NOMO-1 treated with DMSO at 0.1 percent for 48 hours (cell line): ENCODE measurements at regions not wholly inside any gene's neighbourhood (a gene's known extent, or its start where the extent isn't known, plus 50 kb on each side); places are given as distances from the start of the nearest gene placed in this dataset.

Source experiments
- DNase-seq: peaks from one replicate; lab custom pipeline; 2025; ENCODE audit not compliant: unreplicated experiment; lab: John Stamatoyannopoulos, UW

- no peak for DNase-seq
Observed at GRCh38 chr2:71925268-71926088, 222.2 kb downstream of the CYP26B1 start.

DNA sequence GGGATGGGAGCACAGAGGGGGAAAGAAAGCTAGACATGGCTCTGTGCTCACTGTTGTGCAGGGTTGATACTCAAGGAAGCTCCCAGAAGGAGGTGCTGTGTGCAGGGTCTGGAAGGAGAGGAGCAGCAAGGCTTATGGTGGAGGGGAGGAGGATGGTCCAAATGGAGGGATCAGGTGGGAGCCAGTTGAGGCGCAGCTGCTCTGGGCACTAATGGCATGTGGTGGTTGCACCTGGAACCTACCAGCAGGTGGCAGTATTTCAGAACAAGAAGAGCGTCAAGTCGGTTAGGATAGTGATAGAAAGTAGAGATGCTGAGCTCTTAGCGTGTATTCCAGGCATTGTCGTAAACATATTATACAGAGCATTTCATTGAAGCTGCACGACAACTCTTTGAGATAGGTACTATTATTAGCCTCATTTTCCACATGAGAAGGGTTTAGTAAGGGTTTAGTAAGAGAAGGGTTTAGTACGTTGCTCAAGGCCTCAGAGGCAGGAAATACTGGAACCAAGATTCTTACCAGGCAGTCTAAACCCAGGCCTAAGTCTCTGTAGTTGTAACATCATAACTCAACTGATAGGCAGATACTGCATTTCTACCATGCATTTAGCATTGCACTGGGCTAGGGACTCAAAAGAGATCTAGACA is 223.7 kb downstream of the CYP26B1 start:
- DNase-seq: peak; percentile 52

- DNase-seq: no peak
Observed at GRCh38 chr2:71923143-71923525, 224.5 kb downstream of the CYP26B1 start.

DNA sequence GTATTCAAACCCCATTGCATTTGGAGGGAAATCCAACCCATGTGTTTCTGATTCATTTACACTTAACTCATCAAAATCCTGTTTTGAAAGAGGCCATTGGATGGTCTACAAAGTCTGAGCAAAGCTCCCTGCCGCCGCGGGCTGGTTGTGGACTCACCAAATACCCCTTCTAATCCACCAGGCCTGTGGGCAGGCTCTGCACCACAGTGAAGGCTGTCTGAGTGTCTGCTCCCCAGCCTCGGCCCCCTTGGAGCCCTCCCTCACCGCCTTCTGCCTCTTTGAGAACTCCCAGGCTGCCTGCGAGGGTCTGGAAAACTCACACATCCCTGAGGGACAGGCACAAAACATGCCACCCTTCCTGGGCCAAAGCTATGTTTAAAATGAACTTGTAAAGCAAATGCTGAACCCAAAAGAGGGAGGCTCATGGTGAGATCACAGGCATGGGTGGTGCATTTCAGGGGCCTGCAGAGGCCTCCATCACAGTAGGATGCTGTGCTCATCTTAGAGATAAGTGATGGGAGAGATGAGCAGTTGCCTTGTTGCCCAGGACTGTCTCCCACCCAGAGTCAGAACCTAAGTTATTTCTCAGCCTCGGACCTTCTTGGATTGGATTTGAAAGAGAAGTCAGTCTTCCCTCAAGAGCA is 225.0 kb downstream of the CYP26B1 start:
- no peak for DNase-seq

- DNase-seq: no peak
Observed at GRCh38 chr2:71922091-71922490, 225.6 kb downstream of the CYP26B1 start.

DNA sequence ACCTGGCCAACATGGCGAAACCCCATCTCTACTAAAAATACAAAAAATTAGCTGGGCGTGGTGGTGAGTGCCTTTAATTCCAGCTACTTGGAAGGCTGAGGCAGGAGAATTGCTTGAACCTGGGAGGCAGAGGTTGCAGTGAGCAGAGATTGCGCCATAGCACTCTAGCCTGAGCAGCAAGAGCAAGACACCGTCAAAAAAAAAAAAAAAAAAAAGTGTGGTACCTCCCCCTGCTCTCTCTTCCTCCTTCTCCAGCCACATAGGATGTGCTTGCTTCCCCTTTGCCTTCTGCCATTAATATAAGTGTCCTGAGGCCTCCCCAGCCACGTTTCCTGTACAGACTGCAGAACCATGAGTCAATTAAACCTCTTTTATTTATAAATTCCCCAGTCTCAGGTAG is 226.8 kb downstream of the CYP26B1 start:
- DNase-seq: peak; percentile 94

- no peak for DNase-seq
Observed at GRCh38 chr2:71919708-71920107, 228.0 kb downstream of the CYP26B1 start.

GRCh38 chr2:71910277-71910676 is 237.4 kb downstream of the CYP26B1 start:
- DNase-seq: no peak

DNA sequence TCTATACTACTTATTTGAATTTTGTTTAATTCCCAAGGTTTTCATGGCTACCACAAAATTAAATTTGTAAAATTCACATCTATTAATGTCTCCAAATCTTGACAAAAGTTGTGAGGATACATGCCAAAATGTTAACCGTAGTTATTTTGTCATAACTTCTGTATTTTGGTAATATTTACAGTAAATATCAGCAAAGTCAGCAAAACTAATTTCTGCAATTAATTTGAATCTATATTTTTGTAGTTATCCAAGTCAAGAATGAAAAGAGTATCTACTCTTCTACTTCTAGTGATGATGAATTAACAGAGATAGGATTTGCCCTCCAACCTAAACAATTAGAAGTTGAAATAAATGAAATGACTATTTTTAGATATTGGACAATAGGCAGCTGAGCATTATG is 238.9 kb downstream of the CYP26B1 start:
- no peak for DNase-seq

DNA sequence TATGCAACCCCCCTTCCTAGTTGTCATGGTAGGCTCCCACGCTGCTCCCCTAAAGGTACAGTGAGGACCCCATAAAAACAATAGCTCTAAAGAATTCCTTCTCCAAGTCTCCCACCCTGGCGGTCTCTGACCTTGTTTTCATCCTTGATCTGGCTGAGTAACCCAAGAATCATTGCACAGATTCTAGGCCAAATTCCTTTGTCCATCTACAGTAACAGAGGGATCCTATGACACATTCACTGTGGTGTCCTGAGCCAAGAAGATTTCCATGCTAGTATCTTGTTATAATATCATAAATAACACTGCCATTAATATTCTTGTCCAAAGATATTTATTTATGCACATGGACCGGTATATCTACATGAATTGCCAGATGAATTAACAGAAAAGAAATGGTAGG is 240.2 kb downstream of the CYP26B1 start:
- no peak for DNase-seq

DNA sequence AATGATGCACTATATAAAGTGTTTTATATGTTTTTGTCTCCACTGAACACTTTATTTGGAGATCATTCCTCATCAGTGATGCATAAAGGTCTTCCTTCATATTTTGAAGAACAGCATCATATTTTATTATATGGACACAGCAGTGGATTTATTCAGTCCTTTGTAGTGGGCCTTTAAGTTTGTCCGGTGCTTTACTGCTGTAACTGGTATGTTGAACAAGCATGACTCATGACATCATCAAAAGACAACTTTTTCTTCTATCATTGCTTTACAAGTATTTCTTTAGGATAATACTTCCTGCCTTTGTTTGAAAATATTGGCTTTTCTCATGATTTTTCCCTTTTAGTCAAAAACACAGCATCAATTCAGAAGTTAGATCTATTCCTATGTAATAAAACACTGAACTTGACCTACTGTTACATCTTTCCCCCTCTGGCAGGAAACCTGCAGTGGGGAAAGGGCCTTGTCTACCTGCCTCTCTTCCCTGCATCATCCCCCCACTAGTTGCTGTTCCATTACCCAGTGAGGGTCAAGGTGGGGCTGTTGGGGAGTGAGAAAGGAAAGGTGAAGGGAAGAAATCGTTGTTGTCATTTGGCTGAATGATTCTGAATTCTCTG is 241.2 kb downstream of the CYP26B1 start:
- no peak for DNase-seq

DNA sequence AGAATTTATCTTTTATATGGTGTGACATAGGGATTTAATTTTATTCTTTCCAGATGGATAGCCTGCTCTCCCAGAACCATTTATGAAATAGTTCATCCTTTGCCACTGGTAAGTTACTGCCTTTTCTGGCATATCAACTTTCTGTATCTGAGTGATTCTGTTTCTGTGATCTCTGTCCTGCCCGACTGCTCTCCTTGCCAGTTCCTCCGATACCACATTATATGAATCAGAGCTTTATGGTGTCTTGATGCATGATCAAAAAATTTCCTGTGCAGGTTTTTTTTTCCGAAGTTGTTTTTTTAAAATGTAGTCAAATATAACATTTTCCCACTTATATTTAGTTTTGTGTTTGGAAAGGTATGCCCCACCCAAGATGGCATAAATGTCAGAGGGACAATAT is 242.5 kb downstream of the CYP26B1 start:
- DNase-seq: no peak

GRCh38 chr2:71903841-71904240 is 243.8 kb downstream of the CYP26B1 start:
- DNase-seq: no peak

DNA sequence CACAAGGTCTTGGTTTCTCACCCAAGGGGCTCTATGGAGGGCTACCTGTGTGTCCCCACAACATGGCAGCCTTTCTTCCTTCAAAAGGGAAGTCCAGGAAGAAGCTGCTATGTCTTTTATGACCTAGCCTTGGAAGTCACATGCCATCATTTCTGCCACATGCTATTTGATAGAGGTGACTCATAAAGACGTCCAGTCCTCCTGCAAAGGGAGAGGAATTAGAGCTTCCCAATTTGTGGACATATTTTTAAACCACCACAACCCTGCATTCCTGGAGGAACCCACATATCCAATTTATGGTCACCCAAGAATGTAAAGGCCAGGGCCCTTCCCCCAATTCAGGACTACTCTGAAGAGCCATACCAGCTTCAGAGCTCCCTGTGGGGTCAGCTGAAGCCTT is 246.2 kb downstream of the CYP26B1 start:
- DNase-seq: no peak

DNA sequence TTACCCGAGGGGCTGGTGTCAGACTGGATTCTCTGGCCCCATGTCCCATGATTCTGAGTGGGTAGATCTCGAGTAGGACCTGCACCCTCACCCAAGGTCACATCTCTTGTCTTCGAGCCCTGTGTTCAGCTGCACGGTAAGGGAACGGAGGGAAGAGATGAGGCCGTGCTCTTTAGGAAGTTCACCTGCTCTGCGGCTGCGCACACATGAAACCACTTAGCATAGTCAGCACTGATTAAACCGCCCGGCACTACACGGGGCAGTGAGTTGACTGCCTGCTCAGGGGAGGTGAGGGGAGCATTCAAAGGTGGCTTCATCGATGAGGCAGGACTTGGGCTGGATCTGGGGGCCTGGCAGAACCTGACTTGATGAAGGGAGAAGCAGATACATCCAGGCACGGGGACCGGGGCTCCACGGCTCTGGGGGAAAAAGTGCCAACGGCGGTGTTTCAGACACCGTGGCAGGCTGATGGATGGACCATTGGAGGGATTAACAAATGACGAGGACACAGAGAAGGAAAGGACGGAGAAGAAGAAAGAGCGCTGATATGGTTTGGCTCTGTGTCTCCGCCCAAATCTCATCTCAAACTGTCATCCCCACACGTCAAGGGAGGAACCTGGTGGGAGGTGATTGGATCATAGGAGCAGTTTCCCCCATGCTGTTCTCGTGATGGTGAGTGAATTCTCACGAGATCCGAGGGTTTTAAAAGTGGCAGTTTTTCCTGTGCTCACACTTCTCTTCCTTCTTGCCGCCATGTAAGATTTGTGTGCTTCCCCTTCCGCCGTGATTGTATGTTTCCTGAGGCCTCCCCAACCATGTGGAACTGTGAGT is 248.6 kb downstream of the CYP26B1 start:
- DNase-seq: no peak

DNA sequence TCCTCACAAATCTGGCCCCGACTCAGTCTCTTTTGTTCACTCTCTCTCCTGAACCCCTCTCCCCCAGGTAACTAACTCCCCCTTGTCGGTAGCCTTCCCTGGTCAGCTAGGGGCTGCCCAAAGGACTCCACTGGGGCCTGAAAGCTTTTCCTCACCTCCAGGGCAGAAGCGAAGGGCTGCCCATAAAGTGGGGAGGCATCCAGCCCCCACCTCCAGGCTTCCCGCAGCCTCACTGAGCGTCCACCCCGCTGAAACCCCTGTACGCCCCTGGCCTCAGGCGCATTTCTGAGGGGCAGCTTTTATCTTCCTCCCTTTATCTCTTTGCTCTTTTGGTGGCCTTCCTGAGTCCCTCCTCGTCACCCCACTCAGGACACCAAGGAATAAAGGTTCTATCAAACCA is 249.3 kb downstream of the CYP26B1 start:
- no peak for DNase-seq

DNA sequence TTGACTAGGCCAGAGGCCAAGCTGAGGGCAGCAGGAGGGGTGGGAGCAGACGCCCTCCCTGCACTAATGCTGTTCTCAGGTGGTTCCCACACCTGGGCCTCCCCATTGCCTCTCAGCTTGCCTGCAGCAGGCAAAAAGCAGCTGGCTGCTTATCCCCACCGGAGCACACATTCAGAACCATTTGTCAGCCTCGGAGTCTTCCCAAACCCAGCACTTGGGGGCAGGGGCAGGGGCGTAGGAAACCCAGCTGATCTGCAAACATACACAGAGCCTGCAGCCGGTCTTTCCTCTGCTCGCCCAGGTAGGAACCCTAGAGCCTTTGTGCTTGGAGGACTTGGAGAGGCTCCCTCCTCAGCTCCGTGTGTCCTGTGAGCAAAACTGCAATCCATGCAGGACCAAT is 249.8 kb downstream of the CYP26B1 start:
- no peak for DNase-seq

DNA sequence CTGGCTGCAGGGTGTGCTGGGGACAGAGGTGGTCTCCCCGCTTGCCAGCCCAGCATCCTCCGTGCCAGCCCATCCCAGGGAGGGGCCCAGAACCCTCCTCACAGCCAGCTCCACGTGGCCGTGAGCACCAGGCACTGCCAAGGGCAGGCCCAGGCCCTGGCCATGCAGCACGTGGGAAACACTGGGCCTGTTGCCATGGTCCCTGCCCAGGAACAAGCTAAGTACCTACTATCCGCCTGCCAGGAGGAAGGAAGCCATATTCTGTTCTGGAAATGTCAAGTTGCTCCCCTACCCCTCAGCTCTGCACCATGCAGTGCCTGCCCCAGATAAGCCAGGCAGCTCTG is 250.6 kb downstream of the CYP26B1 start:
- no peak for DNase-seq

- no peak for DNase-seq
Observed at GRCh38 chr2:71896385-71897136, 251.1 kb downstream of the CYP26B1 start.
